Stomach (tissue), 4 donors: ENCODE measurements at regions not wholly inside any gene's neighbourhood (a gene's known extent, or its start where the extent isn't known, plus 50 kb on each side); places are given as distances from the start of the nearest gene placed in this dataset.

Experiments used
- EP300 ChIP-seq: sonication (generic); formaldehyde crosslinking; IDR thresholded peaks from one replicate; pipeline ENCODE4 v1.6.1; 2017; ENCODE audit warnings: antibody characterized with exemption
- POLR2A ChIP-seq, 4 donors: fragments of 450-650 bp; IDR thresholded peaks; one replicate each; pipeline ENCODE4 v1.6.1; 2016; ENCODE audit warnings: antibody characterized with exemption in 4 of 4, control low read depth in 2 of 4, mild to moderate bottlenecking in 1 of 4, moderate library complexity in 1 of 4
- POLR2AphosphoS5 ChIP-seq, 3 donors: sonication (generic); formaldehyde crosslinking; IDR thresholded peaks; one replicate each; pipeline ENCODE4 v1.6.1; 2016; ENCODE audit warnings: antibody characterized with exemption in 3 of 3
- TF ChIP-seq, protein P1 (sequence below), 7 experiments: fragments of 450-650 bp in 4 of 7; fragments of 200-600 bp in 3 of 7; sonication (generic) in 3 of 7; IDR thresholded peaks; one replicate each; pipeline ENCODE4 v1.5.1; 2016 to 2019; ENCODE audit warnings: antibody characterized with exemption in 7 of 7, control low read depth in 2 of 7, mild to moderate bottlenecking in 1 of 7

DNA sequence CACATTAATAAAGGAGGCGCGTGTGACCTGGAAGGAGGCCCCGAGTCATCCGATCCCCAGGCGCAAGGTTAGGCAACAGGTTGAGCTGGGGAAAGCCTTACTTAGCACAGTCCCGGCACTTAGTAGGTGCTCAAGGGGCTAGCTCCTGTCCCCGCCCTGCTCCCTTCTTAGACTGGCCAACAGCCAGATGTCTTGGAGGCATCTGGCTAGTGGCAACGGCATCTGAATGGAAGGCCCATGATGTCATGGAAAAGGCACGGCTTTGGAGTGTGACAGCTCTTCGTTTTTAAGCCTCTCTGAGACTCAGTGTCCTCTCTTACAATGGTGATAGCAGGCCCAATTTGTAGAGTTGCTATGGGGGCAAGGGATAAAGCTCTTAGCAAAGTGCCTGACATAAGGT lies 258.3 kb downstream of the CYRIA start:
- TF ChIP-seq, protein P1, sequence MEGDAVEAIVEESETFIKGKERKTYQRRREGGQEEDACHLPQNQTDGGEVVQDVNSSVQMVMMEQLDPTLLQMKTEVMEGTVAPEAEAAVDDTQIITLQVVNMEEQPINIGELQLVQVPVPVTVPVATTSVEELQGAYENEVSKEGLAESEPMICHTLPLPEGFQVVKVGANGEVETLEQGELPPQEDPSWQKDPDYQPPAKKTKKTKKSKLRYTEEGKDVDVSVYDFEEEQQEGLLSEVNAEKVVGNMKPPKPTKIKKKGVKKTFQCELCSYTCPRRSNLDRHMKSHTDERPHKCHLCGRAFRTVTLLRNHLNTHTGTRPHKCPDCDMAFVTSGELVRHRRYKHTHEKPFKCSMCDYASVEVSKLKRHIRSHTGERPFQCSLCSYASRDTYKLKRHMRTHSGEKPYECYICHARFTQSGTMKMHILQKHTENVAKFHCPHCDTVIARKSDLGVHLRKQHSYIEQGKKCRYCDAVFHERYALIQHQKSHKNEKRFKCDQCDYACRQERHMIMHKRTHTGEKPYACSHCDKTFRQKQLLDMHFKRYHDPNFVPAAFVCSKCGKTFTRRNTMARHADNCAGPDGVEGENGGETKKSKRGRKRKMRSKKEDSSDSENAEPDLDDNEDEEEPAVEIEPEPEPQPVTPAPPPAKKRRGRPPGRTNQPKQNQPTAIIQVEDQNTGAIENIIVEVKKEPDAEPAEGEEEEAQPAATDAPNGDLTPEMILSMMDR (IDR thresholded peaks at IDR 0.05) = no peak
- no peak for TF ChIP-seq EP300
- TF ChIP-seq POLR2AphosphoS5 (IDR thresholded peaks at IDR 0.05) = no peak
- no peak for TF ChIP-seq POLR2A (IDR thresholded peaks at IDR 0.05)
